Neural cell (in vitro differentiated cells): ENCODE measurements at regions not wholly inside any gene's neighbourhood (a gene's known extent, or its start where the extent isn't known, plus 50 kb on each side); places are given as distances from the start of the nearest gene placed in this dataset.

Source experiments
- small RNA-seq, 3 experiments: library from RNA; depleted of rRNA; stranded (forward); fragments of <200 nt; gene quantifications; one replicate each; pipeline ENCODE3, GENCODE V24; 2012

Small RNAs in the stretch of these regions (small RNA-seq; reads per million reads assigned to genes)
- gene RN7SL352P: 0 reads per million in 3 experiments
